NCI-H187 treated with DMSO at 0.1 percent for 48 hours (cell line): ENCODE measurements at regions not wholly inside any gene's neighbourhood (a gene's known extent, or its start where the extent isn't known, plus 50 kb on each side); places are given as distances from the start of the nearest gene placed in this dataset.

Experiments
- DNase-seq: peaks from one replicate; lab custom pipeline; 2025; lab: John Stamatoyannopoulos, UW

DNA sequence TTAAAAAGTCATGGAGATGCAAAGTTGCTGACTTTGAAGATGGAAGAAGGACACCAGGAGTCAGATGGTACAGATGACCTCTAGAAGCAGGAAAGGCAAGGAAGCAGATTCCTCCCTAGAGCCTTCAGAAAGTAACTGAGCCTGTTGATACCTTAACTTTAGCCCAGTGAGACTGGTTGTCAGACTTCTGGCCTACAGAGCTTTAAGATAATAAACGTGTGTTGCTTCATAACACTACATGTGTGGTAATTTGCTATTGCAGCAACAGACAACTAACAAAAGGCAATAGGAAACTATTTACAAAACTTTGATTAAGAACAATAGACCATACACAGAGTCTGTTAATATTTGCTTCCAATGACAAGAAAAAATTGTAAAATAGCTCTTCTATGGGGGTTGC, 102.0 kb upstream of the USP38 start:
- DNase-seq = no peak

DNA sequence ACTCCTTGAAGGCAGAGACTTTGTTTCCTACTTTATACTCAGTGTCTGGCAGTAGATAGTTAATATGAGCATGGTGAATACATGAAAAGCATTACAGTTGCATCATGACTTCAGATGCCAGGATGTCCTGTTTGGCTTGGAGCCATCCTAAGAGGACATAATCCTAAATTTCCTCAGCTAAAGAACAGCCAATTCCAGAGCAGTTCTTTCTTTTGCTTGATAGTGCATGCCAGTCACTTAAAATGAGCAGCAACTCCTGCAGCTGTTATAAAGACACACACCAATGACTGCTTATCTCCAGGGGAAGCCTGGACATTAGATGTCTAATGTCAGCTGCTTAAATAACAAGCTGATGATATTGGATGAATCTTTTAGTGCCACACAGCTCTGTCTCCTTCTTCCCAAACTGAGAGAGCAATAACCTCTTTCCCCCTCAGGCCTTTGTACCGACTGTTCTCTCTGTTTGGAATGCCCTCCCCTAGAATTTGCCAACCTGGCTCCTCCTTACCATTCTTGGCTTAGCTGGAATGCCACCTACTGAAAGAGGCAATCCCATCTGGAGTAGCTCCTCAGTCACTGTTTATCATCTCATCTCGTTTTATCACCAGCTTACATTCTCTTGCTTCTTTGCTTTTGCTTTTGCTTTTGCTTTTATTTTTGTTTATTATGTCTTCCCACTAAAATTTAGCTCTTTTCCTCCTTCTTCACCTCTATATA, 100.8 kb upstream of the USP38 start:
- no peak for DNase-seq

DNA sequence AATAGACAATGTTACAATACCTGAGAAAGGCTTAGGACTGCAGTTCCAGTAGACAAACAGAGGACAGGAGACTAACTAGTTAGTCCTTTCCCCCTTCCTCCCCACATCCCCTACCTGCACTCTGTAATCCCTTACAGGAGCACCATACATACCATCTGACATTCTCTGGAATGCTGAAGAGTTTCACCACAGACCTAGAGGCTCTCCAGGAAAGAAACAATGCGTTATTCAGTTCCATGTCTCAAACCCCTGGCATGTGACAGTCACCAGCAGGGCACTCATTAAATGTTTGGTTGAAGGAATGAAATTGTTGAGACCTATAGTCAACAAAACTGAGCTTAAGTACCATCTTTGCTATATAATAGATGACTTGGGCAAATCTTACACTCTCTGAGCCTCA, 100.2 kb upstream of the USP38 start:
- no peak for DNase-seq

DNA sequence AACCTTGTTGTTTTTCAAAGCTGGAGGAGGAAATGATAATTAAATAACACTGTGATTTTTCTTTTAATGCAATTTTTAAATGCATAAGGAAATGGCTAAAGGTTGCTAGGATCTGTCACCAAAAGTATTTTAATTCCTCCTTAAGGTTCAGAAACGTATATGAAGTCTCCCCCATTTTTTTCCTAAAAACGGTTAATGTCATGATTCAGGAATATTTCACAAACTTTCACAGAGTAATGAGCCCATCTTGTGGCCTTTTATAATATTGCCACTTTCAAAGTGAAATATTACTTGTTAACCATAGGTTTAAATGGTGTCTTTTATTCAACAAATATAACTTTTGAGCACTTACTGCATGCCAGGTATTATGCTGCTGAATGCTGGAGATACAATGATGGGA, 99.5 kb upstream of the USP38 start:
- no peak for DNase-seq

DNA sequence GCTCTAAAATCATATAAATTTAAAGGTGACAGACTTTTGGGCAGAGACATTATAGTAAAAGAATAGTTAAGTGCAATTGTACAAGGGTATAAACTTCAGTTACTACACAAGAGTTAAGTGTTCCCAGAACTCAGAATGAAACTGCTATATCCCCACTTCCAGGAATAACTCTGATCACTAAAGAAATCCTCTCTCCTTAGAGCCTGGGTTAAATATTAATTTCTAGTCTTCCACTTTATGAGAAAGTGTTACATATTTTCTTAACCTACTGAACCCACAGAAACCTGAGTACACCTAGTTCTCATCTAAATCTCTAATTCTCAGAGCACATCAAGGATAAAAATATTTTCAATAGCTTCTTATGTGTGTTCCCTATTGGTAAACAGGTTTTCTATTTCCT, 99.1 kb upstream of the USP38 start:
- DNase-seq = no peak

DNA sequence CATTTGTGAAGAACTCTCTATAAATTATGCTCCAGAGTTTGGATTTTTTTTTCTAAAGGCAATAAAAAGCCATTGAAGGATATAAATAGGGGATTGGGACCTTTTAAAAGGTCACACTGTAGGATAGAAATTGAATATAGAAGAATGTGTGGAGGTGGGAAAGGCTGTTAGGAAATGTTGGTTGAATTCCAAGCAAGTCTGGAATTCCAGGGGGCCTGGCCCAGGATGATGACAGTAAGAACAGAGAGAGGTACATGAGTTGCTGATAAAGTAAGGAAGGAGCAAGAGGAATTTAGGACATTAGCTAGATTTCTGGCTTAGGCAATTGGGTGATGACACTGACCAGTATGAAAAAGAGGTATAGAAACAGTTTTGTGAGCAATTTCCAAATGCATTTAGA, 95.4 kb upstream of the USP38 start:
- DNase-seq = no peak

DNA sequence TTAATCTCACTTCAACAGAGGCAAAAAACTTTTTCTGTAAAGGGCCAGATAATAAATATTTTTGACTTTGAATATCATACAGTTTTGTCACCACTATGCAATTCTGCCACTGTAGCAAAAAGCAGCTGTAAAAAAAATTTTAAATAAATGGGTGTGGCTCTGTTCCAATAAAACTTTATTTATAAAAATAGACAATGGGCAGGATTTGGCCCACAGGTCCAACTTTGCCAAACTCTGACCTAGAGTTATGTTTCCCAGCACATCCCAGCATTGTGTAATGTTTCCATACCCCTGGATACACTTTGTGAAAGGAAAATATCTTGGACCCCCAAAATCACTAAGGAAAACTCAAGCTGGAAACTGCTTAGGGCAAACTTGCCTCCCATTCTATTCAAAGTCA, 94.9 kb upstream of the USP38 start:
- DNase-seq = no peak

DNA sequence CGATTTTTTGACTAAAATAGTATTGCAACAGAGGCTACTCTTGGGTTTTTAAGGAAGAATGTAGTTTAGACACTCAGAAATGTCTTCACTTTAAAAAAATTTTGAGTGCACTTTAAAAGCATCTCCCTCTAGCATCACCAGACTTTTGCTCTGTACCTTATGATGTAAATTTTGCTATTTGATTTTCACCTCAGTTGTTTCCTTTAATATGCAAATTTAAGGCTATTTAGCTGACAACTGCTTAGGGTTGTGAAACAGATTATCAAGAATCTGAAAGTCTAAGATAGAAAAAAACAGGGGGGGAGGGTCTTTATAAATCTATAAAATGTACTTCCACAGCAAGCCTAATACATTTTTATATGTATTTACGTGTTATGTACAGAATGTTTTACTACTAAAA, 92.9 kb upstream of the USP38 start:
- no peak for DNase-seq

DNA sequence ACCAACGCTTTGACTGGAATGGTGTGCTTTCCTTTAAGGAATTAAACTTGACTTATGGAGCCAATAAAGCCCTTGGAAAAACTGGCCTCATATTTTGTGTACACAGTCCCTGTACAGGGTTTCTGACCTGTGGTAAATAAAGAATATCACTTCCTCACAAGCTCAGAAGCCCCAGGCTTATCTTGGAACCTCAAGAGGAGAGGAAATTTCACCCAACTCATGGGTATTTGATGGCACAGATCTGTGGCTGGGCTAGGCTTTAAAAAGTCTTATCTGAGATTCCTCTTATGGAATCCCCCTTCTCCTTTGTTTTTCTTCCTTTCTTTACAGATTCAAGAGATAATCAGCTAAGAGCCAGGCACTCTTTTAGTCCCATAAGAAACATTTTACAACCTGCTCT, 89.3 kb upstream of the USP38 start:
- DNase-seq = no peak

DNA sequence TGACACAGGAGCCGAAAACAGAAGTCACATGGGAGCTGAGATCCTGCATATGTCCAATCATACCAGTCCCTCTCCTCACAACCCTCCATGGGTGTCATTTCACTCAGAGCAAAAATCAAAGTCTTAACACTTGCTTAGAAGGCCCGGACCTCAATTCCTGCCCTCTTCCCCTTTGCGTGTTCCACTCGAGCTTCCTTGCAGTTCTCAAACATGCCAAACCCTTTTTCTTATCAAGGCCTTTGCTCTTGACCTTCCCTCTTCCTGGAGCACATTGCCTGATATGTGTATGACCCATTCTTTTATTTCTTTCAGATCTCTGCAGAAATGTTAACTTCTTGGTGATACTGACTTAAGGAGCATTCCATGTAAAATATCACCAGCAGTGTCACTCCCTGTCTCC, 87.0 kb upstream of the USP38 start:
- DNase-seq = no peak

DNA sequence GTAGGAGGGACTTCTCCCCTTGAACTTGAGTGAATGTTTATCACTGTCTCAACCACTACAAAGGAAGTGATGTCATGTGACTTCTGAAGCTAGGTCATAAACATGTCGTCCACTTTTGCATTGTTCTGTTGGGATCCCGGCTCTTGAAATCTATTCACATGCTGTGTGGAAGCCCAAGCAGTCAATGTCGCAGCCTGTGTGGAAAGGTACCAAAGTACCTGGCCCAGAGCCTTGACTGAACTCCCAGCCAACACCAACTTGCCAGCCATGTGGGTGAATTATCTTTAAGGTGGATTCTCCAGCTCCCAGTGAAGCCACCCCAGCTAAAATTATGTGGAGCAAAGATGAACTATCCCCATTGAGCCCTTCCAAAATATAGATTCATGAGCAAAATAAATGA, 85.0 kb upstream of the USP38 start:
- no peak for DNase-seq

DNA sequence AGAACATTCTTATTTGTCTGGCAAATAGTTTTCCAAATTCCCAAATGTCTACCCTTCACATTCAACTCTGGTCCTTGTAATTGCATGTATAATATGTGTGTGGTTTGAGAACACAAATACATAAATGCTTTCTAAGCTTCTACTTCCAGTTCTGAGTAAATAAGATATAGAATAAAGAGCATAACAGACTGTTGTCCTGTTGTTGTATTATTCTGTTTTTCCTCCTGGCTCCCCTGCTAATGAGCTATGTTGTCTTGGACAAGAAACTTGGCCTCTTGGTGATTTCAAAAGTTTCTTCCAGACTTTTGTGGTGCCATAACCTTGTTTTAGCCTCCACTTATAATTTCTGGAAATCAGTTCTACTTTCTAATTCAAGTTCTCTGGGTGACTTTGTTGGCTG, 75.3 kb upstream of the USP38 start:
- no peak for DNase-seq

DNA sequence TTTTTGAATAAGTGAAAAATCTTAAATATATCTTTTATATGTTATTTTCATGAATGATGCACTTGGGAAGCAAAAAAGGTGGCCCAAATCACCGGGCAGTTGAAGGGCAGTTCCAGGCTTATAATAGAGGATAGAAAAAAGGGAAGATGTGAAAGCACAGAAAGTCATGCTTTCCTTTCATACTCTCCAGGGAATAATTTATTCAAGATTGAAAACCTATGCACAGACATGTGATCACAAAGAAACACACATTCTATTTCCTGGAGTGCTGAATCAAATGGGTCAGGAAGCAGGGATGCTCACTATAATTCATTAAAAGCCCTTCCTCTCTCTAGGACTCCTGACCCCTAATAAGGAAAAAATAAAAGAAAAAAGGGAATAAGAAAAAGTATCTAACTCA, 66.1 kb upstream of the USP38 start:
- DNase-seq = no peak

DNA sequence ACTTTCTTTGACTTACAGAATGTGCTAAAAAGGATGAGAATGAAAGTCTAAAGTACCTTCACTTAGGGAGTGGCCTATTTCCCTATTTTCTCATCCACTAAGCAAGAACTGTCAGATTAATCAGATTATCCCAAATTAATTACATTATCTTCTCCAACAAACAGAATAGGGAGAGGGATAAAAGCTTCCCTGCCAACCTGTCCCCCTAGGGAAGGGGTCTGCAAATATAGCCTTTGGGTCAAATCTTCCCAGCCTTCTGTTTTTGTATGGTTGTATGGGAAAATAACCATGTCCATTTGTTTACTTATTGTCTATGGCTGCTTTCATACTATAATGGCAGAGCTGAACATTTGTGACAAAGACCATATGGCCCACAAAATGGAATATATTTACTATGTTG, 57.1 kb upstream of the USP38 start:
- DNase-seq = no peak

DNA sequence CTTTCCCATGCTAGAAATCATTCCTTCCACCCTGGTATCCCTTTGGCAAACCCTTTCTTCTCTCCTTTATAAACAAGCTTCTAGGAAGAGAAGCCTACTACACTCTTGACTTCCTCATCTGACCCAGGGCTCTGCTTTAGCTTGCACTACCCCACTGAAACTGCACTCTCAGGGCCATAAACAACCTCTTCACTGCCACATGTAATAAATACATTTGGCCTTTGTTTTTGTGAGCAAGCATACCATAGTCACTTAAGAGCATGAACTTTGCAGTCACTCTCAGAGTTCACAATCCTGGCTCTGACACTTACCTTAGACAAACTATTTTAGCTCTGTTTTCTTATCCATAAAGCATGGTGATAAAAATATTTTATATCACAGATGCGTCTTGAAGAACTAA, 50.7 kb upstream of the USP38 start:
- no peak for DNase-seq
